GM19043 (cell line): ENCODE measurements at regions not wholly inside any gene's neighbourhood (a gene's known extent, or its start where the extent isn't known, plus 50 kb on each side); places are given as distances from the start of the nearest gene placed in this dataset.

Source experiments
- ATAC-seq: cut with Tn5 transposase; IDR thresholded peaks from one replicate; pipeline ENCODE4 v1.9.1; 2021; ENCODE audit warnings: low read depth; ENCODE audit not compliant: unreplicated experiment

GRCh38 chr2:88283886-88284592 is 113.9 kb downstream of the THNSL2 start:
- no peak for ATAC-seq

- ATAC-seq = no peak
Observed at GRCh38 chr2:88281302-88282217, 111.4 kb downstream of the THNSL2 start.

- no peak for ATAC-seq
Observed at GRCh38 chr2:88269836-88270235, 99.7 kb downstream of the THNSL2 start.

- ATAC-seq = no peak
Observed at GRCh38 chr2:88265352-88266303, 95.5 kb downstream of the THNSL2 start.

GRCh38 chr2:88263861-88264260 is 93.7 kb downstream of the THNSL2 start:
- ATAC-seq = no peak

GRCh38 chr2:88261725-88262124 is 91.6 kb downstream of the THNSL2 start:
- no peak for ATAC-seq

- no peak for ATAC-seq
Observed at GRCh38 chr2:88258208-88258607, 88.1 kb downstream of the THNSL2 start.

- ATAC-seq = no peak
Observed at GRCh38 chr2:88254437-88255091, 84.4 kb downstream of the THNSL2 start.

GRCh38 chr2:88253997-88254396 is 83.9 kb downstream of the THNSL2 start:
- no peak for ATAC-seq

GRCh38 chr2:88253375-88253774 is 83.2 kb downstream of the THNSL2 start:
- no peak for ATAC-seq

- ATAC-seq = no peak
Observed at GRCh38 chr2:88252646-88253045, 82.5 kb downstream of the THNSL2 start.

GRCh38 chr2:88252111-88252510 is 82.0 kb downstream of the THNSL2 start:
- no peak for ATAC-seq

- ATAC-seq = no peak
Observed at GRCh38 chr2:88250404-88250803, 80.3 kb downstream of the THNSL2 start.

- no peak for ATAC-seq
Observed at GRCh38 chr2:88248280-88248828, 78.2 kb downstream of the THNSL2 start.

GRCh38 chr2:88247531-88247930 is 77.4 kb downstream of the THNSL2 start:
- ATAC-seq = no peak

GRCh38 chr2:88245109-88245508 is 75.0 kb downstream of the THNSL2 start:
- no peak for ATAC-seq

- ATAC-seq = no peak
Observed at GRCh38 chr2:88239781-88240180, 69.6 kb downstream of the THNSL2 start.

- ATAC-seq = no peak
Observed at GRCh38 chr2:88236666-88237065, 66.5 kb downstream of the THNSL2 start.
